ENCODE measurements at regions not wholly inside any gene's neighbourhood (a gene's known extent, or its start where the extent isn't known, plus 50 kb on each side); places are given as distances from the start of the nearest gene placed in this dataset.
"Not testable (repeated sequence)": the region's sequence is repeated elsewhere in the genome, so short reads cannot be mapped to it uniquely, and the experiment has no call there.

DNA sequence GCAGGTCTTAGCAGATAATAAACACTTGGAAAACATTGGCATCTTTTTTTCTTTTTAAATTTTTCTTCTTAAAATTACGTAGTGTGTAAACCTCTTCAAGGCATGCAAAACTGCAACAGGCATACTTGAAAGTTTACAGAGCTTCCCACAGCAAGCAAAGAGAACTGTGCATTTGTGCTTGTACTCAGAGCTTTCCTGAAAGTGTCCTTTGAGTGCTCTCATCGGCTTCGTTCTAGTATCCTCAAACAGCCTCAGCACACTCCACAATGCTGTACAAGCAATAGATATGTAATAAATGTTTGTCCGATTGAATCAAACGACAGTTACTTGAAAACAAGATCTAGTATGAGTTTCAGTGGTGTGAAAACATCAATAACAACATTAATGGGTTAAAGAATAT is 227.5 kb downstream of the PAPSS1 start:
- Mint-ChIP-seq H3K9me3 (ENCODE audit: unreplicated experiment) (peaks cover 6% of the 10 kb centered on the region), H3K4me3 (ENCODE audit: unreplicated experiment) (no peak overlapping the region), H3K27ac (ENCODE audit: unreplicated experiment) (no peak overlapping the region), H3K27me3 (ENCODE audit: unreplicated experiment) (peaks cover 1% of the 10 kb centered on the region), H3K4me1 (ENCODE audit: low read depth, unreplicated experiment) (no peaks in the 10 kb centered on the region), H3K36me3 (ENCODE audit: unreplicated experiment) (no peaks in the 10 kb centered on the region)
- DNase-seq = no peak
- TF ChIP-seq, protein P1, sequence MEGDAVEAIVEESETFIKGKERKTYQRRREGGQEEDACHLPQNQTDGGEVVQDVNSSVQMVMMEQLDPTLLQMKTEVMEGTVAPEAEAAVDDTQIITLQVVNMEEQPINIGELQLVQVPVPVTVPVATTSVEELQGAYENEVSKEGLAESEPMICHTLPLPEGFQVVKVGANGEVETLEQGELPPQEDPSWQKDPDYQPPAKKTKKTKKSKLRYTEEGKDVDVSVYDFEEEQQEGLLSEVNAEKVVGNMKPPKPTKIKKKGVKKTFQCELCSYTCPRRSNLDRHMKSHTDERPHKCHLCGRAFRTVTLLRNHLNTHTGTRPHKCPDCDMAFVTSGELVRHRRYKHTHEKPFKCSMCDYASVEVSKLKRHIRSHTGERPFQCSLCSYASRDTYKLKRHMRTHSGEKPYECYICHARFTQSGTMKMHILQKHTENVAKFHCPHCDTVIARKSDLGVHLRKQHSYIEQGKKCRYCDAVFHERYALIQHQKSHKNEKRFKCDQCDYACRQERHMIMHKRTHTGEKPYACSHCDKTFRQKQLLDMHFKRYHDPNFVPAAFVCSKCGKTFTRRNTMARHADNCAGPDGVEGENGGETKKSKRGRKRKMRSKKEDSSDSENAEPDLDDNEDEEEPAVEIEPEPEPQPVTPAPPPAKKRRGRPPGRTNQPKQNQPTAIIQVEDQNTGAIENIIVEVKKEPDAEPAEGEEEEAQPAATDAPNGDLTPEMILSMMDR (IDR thresholded peaks at IDR 0.05; ENCODE audit: partially characterized antibody, unreplicated experiment) = no peak

DNA sequence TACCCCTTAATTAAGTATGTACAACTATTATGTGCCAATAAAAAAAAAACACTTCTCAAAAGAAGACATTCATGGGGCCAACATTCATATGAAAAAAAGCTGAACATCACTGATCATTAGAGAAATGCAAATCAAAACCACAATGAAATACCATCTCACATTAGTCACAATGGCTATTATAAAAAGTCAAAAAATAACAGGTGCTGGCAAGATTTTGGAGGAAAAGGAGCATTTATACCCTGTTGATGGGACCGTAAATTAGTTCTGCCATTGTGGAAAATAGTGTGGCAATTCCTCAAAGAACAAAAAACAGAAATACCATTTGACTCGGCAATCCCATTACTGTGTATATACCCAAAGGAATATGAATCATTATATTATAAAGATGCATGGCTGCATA is 229.9 kb downstream of the PAPSS1 start:
- Mint-ChIP-seq H3K9me3 (ENCODE audit: unreplicated experiment) (peaks cover 3% of the 10 kb centered on the region), H3K4me1 (ENCODE audit: low read depth, unreplicated experiment) (no peaks in the 10 kb centered on the region), H3K27ac (ENCODE audit: unreplicated experiment) (no peak overlapping the region), H3K36me3 (ENCODE audit: unreplicated experiment) (no peaks in the 10 kb centered on the region), H3K4me3 (ENCODE audit: unreplicated experiment) (no peak overlapping the region), H3K27me3 (ENCODE audit: unreplicated experiment) (peaks cover 1% of the 10 kb centered on the region)
- no peak for DNase-seq
- TF ChIP-seq, protein P1 (IDR thresholded peaks at IDR 0.05; ENCODE audit: partially characterized antibody, unreplicated experiment) = no peak

DNA sequence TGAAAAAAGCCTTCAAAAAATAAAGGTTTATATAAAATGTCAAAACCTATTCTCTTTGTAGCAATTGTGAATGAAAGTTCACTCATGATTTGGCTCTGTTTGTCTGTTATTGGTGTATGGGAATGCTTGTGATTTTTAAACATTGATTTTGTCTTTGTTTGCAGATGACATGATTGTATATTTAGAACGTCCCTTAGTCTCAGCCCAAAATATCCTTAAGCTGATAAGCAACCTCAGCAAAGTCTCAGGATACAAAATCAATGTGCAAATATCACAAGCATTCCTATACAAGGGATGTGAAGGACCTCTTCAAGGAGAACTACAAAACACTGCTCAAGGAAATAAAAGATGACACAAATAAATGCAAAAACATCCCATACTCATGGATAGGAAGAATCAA is 236.4 kb downstream of the PAPSS1 start:
- H3K36me3 Mint-ChIP-seq (ENCODE audit: unreplicated experiment); H3K27ac Mint-ChIP-seq (ENCODE audit: unreplicated experiment); H3K9me3 Mint-ChIP-seq (ENCODE audit: unreplicated experiment): not testable (repeated sequence)

DNA sequence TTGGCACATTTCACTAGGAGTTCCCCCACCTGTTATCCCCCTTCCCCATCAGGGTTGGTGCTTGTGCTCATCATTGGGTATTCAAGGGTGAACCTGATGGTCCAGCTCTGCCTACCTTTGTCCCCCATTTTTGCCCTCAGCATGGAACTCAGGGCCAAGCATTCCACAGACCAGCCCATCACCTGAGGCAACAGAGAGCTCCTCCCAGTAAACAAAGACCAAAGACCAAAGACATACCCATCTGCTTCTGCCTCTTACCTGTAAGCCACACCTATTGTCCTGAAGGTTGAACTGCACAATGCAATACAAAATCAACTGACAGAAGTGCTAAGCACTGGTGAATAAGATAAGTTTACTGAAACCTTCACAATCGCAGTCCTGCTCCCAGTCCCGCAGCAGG is 237.5 kb downstream of the PAPSS1 start:
- H3K27ac Mint-ChIP-seq (ENCODE audit: unreplicated experiment) = no peak overlapping the region
- H3K4me1 Mint-ChIP-seq (ENCODE audit: low read depth, unreplicated experiment) = no peaks in the 10 kb centered on the region
- no peak for DNase-seq
- H3K27me3 Mint-ChIP-seq (ENCODE audit: unreplicated experiment) = peaks cover 2% of the 10 kb centered on the region
- TF ChIP-seq, protein P1 (IDR thresholded peaks at IDR 0.05; ENCODE audit: partially characterized antibody, unreplicated experiment) = no peak
- no peak overlapping the region for H3K4me3 Mint-ChIP-seq (ENCODE audit: unreplicated experiment)
- H3K36me3 Mint-ChIP-seq (ENCODE audit: unreplicated experiment) = peaks cover 5% of the 10 kb centered on the region
- peaks cover 9% of the 10 kb centered on the region for H3K9me3 Mint-ChIP-seq (ENCODE audit: unreplicated experiment)

More for the DNA sequence above, 236.4 kb downstream of the PAPSS1 start:
- H3K4me3 Mint-ChIP-seq (ENCODE audit: unreplicated experiment); H3K4me1 Mint-ChIP-seq (ENCODE audit: low read depth, unreplicated experiment); H3K27me3 Mint-ChIP-seq (ENCODE audit: unreplicated experiment); DNase-seq: not testable (repeated sequence)

DNA sequence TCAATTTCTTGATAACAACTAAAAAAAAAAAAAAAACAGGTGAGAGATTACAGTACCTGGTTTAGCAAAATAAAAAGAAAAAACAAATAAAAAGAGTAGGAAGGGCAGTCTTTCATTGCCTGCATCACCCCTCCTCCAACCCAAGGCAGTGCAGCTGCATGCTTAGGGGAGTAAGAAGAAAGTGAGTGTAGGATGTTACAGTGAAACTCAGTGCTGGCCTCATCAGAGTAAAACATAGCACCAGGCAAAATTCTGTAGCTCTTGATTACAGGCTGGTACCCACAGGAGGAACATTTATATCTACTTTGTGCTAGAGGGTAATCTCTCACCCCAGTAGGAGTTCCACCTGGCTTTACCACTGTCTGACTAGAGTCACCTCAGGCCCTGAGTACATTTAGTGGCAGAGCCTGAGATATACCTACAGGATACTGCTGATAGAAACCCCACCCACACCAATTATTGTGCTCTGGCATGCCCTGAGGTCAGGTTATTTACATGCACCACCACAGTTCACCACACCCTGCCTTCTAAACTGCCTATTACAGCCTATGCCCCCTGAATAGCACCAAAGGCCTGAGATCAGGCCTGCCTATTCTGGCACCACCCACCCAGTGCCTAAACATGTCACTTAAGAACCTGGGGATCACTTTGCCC is 241.6 kb downstream of the PAPSS1 start:
- Mint-ChIP-seq H3K27me3 (ENCODE audit: unreplicated experiment) (peaks cover 2% of the 10 kb centered on the region), H3K4me3 (ENCODE audit: unreplicated experiment) (no peak overlapping the region), H3K9me3 (ENCODE audit: unreplicated experiment) (peaks cover 5% of the 10 kb centered on the region), H3K36me3 (ENCODE audit: unreplicated experiment) (no peaks in the 10 kb centered on the region), H3K27ac (ENCODE audit: unreplicated experiment) (no peak overlapping the region), H3K4me1 (ENCODE audit: low read depth, unreplicated experiment) (no peaks in the 10 kb centered on the region)
- DNase-seq = no peak
- TF ChIP-seq, protein P1 (IDR thresholded peaks at IDR 0.05; ENCODE audit: partially characterized antibody, unreplicated experiment) = no peak
